Endometrium (tissue), 2 donors: ENCODE measurements at regions not wholly inside any gene's neighbourhood (a gene's known extent, or its start where the extent isn't known, plus 50 kb on each side); places are given as distances from the start of the nearest gene placed in this dataset.
"Not testable (repeated sequence)": the region's sequence is repeated elsewhere in the genome, so short reads cannot be mapped to it uniquely, and the experiment has no call there.

Experiments
- FAIRE-seq: peaks from 2 replicates; lab custom pipeline; 2012; peaks lifted over from hg19 to GRCh38; lab: Jason Lieb, UNC
- donor health status: control.
- donor health status: control.

DNA sequence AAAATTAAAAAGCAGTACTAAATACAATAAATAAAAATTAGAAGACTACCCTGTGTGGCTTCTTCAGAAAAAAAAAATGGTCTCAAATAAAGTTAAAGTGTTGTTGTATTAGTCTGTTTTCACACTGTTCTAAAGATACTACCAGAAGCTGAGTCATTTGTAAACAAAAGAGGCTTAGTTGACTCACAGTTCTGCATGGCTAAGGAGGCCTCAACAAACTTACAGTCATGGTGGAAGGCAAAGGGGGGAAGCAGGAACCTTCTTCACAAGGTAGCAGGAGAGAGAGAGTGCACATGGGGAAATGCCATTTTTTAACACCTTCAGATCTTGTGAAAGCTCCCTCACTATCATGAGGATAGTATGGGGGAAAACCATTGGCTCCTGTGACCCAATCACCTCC lies 612.8 kb downstream of the RNF144A start:
- no peak for FAIRE-seq

DNA sequence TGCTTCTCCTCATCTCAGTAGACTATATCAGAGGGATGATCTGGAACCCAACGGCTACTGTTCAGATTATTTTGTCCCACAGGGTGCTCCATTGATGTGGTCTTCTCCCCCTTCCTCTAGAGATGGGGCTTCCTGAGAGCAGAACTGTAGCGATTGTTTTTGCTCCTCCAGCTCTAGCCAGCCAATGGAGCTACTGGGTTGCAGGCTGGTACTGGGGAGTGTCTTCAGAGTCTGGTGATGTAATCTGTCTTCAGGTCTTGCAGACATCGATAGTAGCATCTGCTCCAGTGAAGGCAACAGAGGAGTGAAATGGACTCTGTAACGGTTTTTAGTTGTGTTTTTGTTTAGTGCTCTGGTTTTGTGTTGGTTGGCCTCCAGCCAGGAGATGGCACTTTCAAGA lies 621.9 kb downstream of the RNF144A start:
- no peak for FAIRE-seq

DNA sequence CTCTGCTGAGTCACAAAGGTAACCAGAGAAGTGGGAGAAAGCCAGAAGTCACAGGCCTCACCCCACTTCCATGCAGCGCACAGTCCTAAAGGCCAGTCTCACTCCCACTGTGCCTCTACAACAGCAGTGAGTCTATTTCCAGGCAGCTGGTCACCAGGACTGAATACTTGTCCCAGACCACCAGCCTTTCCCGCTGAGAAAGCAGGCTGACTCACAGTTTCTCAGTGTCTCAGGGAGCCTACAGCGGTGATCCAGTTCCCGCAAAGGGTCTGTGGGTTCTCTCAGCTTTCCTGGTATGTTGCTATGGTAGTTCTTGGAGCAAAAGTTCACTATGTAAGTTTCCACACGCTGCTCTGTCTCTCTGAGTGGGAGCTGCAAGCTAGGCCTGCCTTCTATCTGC lies 622.5 kb downstream of the RNF144A start:
- no peak for FAIRE-seq

DNA sequence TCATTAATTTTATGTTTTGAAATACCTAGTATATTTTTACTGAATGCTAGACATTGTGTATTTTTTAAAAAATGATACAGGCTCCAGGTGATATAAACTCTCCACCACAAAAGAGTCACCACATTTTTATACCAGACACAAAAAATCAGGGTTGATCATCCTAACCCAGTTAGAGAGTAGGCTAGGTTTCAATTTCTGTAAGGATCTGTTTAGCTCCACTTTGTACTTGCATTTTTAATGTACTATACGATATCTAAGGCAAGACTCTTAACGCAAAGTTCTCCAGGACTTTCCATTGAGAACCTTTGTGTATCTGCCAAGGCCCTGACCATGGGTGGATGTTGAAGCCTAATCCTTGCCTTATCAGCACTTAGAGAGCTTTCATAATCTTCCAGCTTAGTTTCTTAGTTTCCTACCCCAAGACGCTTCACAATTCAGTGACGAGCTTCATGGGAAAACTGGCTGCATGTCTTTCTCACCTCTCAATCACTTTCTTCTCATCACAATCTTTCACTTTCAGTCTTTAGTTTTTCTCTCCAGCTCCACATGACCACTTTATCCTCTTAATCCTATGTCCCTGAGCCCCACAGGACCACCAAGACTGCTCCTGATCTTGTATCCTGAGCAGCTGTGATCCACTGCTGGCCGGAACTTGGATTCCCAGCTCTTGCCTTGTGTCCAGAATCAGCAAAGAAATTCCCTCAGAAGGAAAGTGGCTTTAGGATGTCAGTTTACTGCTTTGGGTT lies 635.8 kb downstream of the RNF144A start:
- no peak for FAIRE-seq

DNA sequence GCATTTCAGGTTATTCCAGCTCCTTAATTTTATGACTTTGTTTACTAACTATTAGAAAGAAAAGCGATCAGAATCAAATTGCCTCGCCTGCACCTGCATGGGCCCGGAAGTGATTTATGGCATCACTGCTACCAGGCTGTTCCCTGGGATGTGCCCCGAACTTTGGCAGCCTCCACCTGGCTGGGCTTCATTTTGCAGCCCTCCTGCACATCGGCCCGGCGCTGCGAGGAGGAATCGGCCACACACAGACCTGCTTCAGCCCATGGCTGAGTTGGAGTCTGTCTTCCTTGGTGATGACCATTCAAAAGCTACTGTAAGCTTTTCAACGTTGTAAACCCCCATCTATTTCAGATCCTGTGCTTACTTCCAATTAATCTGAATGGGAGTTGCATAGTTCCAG lies 638.0 kb downstream of the RNF144A start:
- no peak for FAIRE-seq

DNA sequence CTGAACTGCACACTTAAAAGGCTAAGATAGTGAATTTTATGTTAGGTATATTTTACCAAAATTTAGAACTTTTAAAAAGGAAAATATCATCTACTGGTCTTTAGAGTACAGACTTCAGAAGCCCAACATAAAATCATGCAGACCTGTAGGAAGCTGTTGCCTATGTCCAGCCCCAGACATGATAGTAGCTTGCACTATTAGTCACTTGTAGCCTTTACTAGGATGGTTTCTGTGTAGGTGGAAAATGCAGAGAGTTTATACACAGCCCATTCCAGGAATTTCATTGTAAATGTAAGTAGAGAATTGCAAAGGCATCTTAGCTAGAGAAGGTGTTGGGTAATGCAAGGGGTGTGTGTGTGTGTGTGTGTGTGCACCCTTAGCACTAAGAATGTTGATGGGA lies 640.2 kb downstream of the RNF144A start:
- FAIRE-seq, result no peak

DNA sequence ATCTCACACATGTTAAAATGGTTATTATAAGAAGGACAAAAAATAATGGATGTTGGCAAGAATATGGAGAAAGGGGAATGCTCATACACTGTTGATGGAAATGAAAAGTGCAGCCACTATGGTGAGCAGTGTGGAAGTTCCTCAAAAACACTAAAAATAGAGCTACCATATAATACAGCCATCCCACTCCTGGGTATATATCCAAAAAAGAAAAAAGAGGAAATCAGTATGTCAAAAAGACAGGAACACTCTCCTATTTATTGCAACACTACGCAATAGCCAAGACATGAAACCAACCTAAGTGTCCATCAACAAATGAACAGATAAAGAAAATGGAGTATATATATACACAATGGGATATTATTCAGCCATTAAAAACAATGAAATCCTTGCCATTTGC lies 642.6 kb downstream of the RNF144A start:
- no peak for FAIRE-seq

DNA sequence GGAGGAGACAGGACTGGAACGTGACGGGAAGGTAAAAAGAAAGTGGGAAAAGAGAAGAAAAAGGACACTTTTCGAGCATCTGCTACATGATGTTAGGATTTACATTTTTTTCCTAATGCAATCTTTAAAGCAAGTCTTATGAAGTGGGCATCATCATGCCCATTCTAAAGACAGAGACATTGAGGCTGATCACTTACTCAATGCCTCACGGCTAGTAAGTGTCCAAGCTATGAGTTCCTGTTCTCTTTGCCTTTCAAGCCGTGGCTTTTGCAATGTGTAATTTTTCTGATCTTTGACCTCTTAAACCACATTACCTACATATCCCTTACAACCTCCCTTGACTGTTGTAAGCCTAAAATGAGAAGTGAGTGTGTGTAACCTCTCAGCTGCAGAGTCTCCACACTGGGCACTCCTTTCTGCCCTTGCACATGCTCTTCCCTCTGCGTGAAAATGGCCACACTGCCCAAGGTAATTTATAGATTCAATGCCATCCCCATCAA lies 649.2 kb downstream of the RNF144A start:
- FAIRE-seq, result no peak

DNA sequence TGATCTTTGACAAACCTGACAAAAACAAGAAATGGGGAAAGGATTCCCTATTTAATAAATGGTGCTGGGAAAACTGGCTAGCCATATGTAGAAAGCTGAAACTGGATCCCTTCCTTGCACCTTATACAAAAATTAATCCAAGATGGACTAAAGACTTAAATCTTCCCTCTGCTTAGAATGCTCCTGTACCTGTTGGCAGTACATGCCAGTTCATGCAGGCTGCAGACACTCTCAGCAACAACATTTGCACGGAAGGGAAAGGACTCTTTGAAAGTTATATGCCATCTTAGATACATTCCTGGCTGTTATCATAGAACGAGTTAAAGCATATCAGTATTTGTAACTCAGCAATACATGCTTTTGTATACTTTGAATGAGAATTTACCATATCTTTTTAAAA lies 649.9 kb downstream of the RNF144A start:
- not testable (repeated sequence) for FAIRE-seq

DNA sequence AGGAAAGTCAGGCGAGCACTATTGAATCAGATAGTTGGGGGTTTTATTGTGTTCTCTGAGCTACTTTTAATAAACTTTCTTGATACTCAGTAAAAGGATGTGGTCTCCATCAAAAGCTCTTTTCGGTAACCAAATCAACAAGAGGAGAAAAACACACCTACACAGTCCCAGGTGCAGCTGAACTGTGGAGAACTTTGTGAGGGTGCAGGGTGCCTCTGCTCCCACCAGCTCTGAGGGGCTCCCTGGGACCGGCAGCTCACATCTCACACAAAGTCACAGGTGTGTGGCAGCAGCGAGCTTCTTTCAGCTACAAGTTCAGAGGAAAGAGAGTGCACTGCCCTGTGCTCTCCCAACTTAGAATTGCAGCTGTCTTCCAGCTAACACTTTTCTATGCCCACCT lies 650.4 kb downstream of the RNF144A start:
- FAIRE-seq, result no peak

DNA sequence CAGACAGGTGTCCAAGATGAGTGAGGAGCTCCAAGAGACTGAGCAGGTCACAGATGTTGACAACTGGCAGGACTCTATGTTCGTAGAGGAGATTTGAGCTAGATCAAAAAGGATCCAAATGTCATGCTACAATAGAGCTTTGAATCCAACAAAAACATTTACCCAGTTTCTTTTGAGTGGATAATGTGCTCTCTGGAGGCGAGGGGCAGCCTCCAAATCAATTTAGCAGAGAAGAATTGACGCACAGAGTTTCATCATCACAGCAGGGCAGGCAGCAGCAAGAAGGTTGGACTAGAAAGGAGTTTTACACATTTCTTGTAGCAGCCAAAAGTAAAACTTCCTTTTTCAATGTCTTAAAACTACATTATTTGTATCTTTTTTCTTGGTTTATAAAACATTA lies 653.0 kb downstream of the RNF144A start:
- no peak for FAIRE-seq

DNA sequence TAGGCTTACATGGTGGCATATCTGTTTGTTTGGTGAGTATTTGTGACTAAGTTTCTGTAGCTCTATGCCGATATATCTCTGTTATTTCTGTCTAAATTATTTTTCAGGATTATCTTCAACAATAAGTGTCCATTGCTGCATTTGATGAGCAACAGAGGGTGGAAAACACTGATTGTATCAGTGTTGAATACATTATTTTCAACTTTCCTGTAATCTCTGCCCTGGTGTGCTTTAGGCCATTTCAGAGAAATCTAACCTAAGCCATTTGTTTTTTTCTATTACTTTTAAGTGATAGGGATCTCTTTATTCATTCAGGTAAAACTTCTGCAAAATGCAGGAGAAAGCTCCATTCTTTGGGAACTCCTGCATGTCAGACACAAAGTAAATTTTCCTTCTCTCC lies 654.5 kb downstream of the RNF144A start:
- FAIRE-seq, result no peak

DNA sequence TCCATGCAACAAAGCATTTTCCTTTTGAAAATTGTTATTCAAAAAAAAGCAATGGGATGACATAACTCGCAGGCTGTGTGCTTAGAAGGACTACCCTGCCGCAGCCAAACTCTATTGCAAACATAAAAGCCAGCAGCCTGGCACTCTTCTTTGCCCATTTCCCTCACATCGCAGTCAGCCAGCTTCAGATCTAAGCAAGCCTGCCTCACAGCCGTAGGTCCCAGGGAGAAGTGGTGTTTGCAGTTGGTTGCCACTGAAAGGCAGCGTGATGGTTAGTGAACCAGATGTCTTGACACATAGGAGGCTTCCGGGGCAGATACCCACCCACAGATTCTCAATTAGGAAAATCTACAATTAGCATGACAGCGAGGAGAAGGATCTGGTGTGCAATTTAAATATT lies 655.2 kb downstream of the RNF144A start:
- FAIRE-seq, result no peak

DNA sequence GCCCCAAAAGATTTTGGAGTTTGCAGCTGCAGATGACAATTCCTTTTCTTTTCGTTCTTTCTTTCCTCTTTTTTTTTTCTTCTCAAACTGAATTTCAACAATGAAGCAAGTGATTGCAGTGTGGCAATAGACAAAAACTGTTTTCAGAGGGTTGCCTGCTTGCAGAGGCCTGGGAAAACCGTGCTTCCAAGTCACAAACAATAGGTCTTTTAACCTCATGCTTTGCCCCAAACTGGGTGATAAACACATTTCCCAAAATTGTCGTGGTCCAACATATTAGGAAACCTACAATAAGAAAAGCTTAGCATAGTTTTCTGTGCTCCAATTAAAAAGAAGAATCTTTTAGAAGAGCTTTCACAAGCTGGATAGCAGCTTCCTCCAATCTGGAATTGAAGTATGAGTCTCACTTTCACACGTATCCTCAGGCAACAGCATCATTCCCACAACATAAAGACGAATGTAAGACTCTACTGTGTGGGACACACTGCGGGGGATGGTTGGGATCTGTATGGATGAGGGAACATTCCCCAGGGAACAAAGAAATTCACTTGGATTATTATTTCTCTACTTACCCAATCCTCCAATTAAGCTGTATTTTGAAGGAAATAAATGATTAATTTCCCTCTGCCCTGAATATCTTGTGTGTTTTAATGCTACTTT lies 656.1 kb downstream of the RNF144A start:
- no peak for FAIRE-seq

DNA sequence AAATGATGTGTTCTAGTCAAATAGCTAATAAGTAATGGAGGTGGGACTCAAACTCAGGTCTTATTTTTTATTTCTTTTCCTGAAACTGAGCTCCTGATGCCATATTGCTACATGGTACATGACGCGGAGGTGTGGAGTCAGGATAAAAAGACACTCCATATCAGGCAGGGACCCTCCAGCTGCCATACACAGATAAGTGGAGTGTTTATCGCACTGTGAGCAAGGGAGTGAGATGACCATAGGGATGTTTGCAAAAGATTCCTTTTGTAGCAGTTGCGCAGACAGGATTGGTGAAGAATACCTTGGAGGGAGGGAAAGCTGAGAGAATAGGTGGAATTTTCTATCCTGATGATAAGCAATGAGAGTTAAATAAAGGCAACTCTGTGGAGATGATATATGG lies 657.2 kb downstream of the RNF144A start:
- no peak for FAIRE-seq

DNA sequence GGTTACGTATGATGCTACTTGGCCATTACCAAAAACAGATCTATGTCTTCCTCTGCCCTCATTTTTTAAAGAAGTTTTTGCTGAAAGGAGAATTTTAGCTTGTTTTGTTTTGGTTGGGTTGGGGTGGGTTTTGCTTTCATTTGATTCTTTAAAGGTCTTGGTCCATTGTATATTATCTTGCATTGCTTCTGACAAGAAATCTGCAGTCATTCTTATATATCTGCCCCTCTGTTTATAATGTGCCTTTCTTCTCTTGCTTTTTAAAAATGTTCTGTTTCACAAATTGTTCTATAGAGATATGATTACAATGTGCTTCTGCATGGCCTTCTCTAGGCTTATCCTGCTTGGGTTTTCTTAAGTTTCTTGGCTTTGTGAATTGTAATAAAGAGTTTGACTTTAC lies 660.6 kb downstream of the RNF144A start:
- FAIRE-seq, result no peak

DNA sequence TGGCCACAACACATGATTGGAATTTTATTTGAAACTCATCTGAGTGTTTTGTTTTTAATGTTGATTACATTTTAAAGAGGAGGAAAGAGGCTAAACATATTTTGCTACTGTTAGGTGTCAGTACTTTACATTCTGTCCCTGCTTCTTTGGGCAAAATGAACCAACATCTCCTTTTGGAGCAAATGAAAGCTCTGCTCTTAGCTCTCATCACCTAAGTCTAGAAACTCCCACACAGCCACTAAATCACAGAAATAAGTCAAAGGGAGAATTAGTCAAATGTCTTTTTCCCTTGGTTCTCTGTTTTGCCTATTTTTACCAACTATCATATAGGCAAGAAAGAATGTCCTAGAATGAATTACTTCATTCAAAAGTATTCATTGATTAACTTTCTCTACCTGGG lies 666.8 kb downstream of the RNF144A start:
- FAIRE-seq, result no peak

DNA sequence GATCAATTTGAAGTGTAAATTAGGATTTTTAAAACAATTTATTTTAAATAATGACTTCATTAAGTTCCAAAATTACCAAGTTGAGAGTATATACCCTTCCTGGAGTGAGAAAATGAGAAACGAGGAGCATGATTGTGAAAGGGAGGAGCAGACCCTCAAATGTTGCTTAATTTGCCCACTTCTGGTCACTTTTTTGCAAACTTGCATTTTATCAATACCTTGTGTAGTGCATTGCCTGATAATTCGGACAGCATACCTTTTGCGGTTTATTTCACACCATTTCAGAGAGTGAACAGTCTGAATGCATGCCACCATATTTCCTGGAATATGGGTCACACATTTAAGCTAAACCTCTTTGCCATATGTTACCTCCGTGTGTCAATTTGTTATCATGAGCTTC lies 669.7 kb downstream of the RNF144A start:
- FAIRE-seq, result no peak

DNA sequence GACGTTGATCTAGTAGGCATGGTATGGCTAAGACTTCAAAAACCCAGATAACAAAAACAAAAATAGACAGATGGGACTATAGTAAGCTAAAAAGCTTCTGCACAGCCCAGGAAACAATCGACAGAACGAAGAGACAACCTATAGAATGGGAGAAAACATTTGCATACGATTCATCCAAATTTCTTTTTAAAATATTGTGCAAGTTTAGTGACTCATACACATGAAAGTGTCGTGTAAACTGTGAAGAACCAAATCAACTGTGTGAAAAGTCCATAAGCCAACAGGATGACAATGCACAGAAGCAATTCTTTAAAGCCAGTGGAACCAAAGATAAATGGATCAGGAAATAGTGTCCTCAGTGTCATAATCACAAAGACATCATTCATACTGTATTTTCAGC lies 671.1 kb downstream of the RNF144A start:
- FAIRE-seq, result no peak

DNA sequence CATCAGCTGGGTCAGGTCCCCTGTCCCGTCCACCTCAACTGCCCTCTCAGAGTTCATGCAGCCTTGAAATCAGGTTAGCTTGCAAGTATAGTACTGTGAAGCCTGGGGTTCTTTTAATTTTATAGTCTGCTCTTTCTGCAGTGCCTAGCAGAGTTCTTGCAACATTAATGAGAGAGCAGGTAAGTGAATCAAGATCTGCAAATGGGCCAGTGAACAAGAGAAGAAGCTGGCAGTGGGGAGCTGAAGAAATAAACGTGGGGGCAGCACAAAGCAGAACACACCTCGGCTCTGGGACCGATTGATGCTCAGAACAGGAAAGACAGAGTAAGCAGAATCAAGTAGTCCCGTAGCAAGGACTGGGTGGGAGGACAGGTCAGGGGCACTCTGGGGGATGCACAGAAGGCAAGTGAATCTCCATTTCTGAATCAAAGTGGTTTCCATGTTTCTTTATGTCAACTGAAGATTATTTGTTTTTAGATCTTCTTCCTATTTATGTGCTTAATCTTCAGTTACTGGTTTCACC lies 675.5 kb downstream of the RNF144A start:
- FAIRE-seq, result no peak

DNA sequence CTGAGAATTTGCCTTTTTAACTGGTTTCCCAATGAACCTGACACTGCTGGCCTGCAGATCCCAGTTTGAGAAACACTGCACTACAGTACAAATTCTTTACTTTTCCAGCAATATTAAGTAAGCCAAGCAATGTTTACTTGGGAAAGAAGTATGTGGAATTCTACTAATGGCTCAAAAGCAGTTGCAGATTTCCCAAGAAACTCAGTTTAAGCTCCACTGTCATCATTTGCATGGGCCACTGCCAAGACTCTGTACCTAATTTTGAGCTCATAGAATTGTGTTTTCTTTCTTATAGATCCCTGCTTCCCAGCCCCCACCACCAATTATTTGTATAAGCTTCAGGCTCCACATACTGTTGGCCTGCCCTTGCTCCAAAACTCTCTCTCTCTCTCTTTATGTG lies 676.1 kb downstream of the RNF144A start:
- FAIRE-seq, result no peak

DNA sequence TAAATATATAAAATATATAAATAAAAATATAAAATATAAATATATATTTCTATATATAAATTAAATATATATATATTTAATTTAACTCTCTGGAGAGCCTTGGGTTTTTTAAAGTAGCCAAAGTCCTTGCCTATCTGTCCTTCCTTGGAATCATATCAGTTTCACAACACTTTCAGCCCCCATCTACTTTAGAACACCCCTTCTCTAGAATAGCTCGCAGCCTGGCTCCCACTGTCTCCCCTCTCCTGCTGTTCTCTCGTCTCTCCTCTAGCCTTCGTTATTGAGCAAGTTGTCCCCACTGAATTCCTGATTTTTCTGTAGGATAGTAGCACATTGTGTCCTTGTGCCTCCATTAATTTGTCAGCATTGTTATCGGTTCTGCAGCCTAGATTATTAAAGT lies 677.0 kb downstream of the RNF144A start:
- no peak for FAIRE-seq

DNA sequence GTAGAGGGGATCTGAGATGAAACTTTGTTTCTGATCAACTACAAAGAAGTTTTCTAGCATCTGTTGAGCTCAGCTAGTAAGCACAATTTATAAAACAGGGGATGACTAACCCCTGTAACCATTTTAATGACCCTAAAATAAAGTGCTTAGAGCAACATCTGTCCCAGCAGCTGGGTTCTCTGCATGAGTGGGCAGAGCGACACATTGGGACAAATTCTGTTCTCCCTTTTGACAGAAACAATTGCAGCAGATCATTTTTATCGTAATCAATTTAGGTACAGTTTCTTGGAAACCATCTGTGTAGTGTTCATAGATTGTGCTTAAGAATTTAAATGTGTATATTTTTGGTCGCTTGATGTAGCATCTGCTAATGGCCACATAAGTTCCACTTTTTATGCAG lies 678.0 kb downstream of the RNF144A start:
- no peak for FAIRE-seq

DNA sequence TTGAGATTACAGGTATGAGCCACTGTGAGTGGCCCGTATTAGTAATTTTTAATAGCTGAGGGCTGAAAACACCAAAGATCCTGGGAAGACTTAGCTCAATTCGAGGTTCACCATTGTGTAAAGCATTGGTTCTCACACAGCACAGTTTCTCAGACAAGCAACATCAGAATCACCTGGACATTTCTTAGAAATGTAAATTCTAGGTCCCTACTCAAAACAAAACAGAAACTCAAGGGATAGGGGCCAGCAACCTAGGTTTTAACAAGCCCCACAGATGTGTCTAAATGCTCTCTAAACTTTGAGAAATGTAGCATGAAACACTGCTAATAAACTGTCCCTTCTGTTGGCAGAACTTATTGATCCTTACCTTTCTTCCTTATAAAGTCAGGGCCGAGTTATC lies 681.2 kb downstream of the RNF144A start:
- FAIRE-seq, result no peak
